ENCODE measurements at regions not wholly inside any gene's neighbourhood (a gene's known extent, or its start where the extent isn't known, plus 50 kb on each side); places are given as distances from the start of the nearest gene placed in this dataset.
A peak's percentile ranks its signal among the peaks of the same experiment; 100 is the strongest.

DNA sequence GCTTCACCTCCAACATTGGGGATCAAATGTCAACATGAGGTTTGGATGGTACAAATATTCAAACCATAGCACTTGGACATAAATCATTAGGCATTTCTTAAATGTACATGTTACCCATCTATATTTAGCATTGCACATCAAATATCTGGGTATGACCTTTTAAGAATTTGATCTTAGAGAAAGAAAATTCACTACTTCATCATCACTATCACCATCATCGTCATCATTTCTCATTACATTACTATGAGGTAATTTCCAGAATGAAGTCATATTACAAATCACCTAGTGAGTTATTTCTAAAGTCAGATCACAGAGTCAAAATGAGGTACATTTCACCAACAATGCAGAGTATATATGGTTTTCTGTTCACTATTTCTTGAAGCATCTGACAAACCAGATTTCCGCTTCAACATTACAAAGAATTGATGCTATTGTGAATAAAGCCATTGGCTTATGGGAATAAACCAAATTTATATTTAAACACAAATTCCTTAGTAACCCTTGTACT is 356.4 kb upstream of the GYPC start:
- Mint-ChIP-seq H3K4me1 (ENCODE audit: low read depth) (peaks cover 5% of the 10 kb centered on the region), H3K27ac (no peak overlapping the region), H3K4me3 (no peak overlapping the region), H3K9me3 (no peaks in the 10 kb centered on the region), H3K27me3 (peaks cover 2% of the 10 kb centered on the region), H3K36me3 (ENCODE audit: low read depth) (no peaks in the 10 kb centered on the region)
- no peak for ATAC-seq
- intact Hi-C loops (cut with micrococcal nuclease) = no loop called here
- no peak for DNase-seq
- ChIA-PET CTCF (no interaction called here), POLR2A (no interaction called here)
- TF ChIP-seq, protein P1, sequence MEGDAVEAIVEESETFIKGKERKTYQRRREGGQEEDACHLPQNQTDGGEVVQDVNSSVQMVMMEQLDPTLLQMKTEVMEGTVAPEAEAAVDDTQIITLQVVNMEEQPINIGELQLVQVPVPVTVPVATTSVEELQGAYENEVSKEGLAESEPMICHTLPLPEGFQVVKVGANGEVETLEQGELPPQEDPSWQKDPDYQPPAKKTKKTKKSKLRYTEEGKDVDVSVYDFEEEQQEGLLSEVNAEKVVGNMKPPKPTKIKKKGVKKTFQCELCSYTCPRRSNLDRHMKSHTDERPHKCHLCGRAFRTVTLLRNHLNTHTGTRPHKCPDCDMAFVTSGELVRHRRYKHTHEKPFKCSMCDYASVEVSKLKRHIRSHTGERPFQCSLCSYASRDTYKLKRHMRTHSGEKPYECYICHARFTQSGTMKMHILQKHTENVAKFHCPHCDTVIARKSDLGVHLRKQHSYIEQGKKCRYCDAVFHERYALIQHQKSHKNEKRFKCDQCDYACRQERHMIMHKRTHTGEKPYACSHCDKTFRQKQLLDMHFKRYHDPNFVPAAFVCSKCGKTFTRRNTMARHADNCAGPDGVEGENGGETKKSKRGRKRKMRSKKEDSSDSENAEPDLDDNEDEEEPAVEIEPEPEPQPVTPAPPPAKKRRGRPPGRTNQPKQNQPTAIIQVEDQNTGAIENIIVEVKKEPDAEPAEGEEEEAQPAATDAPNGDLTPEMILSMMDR (IDR thresholded peaks at IDR 0.05) = no peak

DNA sequence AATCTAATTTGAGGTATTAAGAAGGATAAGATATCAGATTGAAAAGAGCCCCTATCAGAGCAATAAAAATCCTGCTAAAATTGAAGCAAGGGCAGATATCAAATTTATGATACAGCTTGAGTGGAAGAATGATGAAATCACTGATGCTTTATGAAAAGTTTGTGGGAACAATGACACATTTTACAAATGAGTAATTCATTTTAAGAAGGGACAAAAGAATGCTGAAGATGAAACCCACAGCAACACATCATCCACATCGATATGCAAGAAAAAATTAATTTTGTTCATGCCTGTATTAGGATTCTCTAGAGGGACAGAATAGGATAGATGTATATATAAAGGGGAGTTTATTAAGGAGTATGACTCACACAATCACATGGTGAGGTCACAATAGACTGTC is 355.6 kb upstream of the GYPC start:
- ATAC-seq = peak; percentile 30
- CTCF ChIA-PET = no interaction called here
- POLR2A ChIA-PET = no interaction called here
- Mint-ChIP-seq H3K4me3 (no peak overlapping the region), H3K9me3 (no peaks in the 10 kb centered on the region), H3K27ac (no peak overlapping the region), H3K4me1 (ENCODE audit: low read depth) (peaks cover 5% of the 10 kb centered on the region), H3K27me3 (peaks cover 2% of the 10 kb centered on the region), H3K36me3 (ENCODE audit: low read depth) (no peaks in the 10 kb centered on the region)
- intact Hi-C loops (cut with micrococcal nuclease) = no loop called here
- DNase-seq = no peak
- TF ChIP-seq, protein P1 (IDR thresholded peaks at IDR 0.05) = no peak

GRCh38 chr2:126302043-126302442 is 353.9 kb upstream of the GYPC start:
- Mint-ChIP-seq H3K9me3 (no peaks in the 10 kb centered on the region), H3K4me3 (no peak overlapping the region), H3K36me3 (ENCODE audit: low read depth) (no peaks in the 10 kb centered on the region), H3K27ac (no peak overlapping the region), H3K27me3 (peaks cover 3% of the 10 kb centered on the region), H3K4me1 (ENCODE audit: low read depth) (peaks cover 5% of the 10 kb centered on the region)
- ATAC-seq (no peak), DNase-seq (no peak)
- TF ChIP-seq, protein P1 (IDR thresholded peaks at IDR 0.05) = no peak
- POLR2A ChIA-PET = no interaction called here
- CTCF ChIA-PET = no interaction called here
- intact Hi-C loops (cut with micrococcal nuclease) = no loop called here

DNA sequence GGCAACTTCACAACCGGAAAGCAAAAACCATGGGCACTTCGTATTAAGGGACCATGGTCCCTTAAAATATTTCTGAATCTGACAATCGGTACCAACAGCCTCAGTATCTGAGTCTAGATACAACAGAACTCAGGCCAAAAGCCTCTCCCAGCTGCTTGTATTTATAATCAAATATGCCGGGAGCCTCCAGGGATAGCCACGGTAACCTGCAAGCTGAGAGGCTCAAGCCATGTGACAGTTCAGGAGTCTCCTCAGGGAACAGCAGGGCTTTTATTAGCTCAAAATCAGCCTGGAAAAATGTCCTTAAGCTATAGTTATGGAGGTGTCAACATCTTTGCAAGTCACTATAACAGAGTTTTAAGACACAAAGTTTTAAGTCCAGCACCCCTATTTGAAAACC is 352.8 kb upstream of the GYPC start:
- DNase-seq (no peak), ATAC-seq (no peak)
- H3K9me3 Mint-ChIP-seq = no peaks in the 10 kb centered on the region
- POLR2A ChIA-PET = no interaction called here
- no peak overlapping the region for H3K4me3 Mint-ChIP-seq
- H3K27ac Mint-ChIP-seq = no peak overlapping the region
- intact Hi-C loops (cut with micrococcal nuclease) = no loop called here
- CTCF ChIA-PET = no interaction called here
- H3K4me1 Mint-ChIP-seq (ENCODE audit: low read depth) = peaks cover 5% of the 10 kb centered on the region
- peaks cover 3% of the 10 kb centered on the region for H3K27me3 Mint-ChIP-seq
- TF ChIP-seq, protein P1 (IDR thresholded peaks at IDR 0.05) = no peak
- H3K36me3 Mint-ChIP-seq (ENCODE audit: low read depth) = no peaks in the 10 kb centered on the region

GRCh38 chr2:126304154-126304553 is 351.8 kb upstream of the GYPC start:
- peaks cover 5% of the 10 kb centered on the region for H3K4me1 Mint-ChIP-seq (ENCODE audit: low read depth)
- no peaks in the 10 kb centered on the region for H3K9me3 Mint-ChIP-seq
- ChIA-PET POLR2A (no interaction called here), CTCF (no interaction called here)
- ATAC-seq (no peak), DNase-seq (no peak)
- intact Hi-C loops (cut with micrococcal nuclease) = no loop called here
- peaks cover 3% of the 10 kb centered on the region for H3K27me3 Mint-ChIP-seq
- no peak overlapping the region for H3K4me3 Mint-ChIP-seq
- TF ChIP-seq, protein P1 (IDR thresholded peaks at IDR 0.05) = no peak
- H3K36me3 Mint-ChIP-seq (ENCODE audit: low read depth) = no peaks in the 10 kb centered on the region
- no peak overlapping the region for H3K27ac Mint-ChIP-seq

Data from activated CD8-positive, alpha-beta T cell treated with anti-CD3 and anti-CD28 coated beads for 36 hours (primary cell).